GM21619 (cell line): ENCODE measurements at regions not wholly inside any gene's neighbourhood (a gene's known extent, or its start where the extent isn't known, plus 50 kb on each side); places are given as distances from the start of the nearest gene placed in this dataset.
"Not testable (repeated sequence)": the region's sequence is repeated elsewhere in the genome, so short reads cannot be mapped to it uniquely, and the experiment has no call there.

Experiments used
- ATAC-seq: cut with Tn5 transposase; IDR thresholded peaks from one replicate; pipeline ENCODE4 v1.9.1; 2021; ENCODE audit not compliant: unreplicated experiment

GRCh38 chr7:119758254-119758653, 514.7 kb upstream of the KCND2 start:
- ATAC-seq = no peak

- no peak for ATAC-seq
Observed at GRCh38 chr7:119761776-119762175, 511.2 kb upstream of the KCND2 start.

- ATAC-seq = no peak
Observed at GRCh38 chr7:119782286-119782685, 490.7 kb upstream of the KCND2 start.

- ATAC-seq = no peak
Observed at GRCh38 chr7:119783799-119784198, 489.2 kb upstream of the KCND2 start.

- ATAC-seq = no peak
Observed at GRCh38 chr7:119802147-119802546, 470.8 kb upstream of the KCND2 start.

GRCh38 chr7:119825091-119825655, 447.8 kb upstream of the KCND2 start:
- ATAC-seq = no peak

- ATAC-seq = no peak
Observed at GRCh38 chr7:119826547-119826946, 446.4 kb upstream of the KCND2 start.

- no peak for ATAC-seq
Observed at GRCh38 chr7:119838444-119838843, 434.5 kb upstream of the KCND2 start.

GRCh38 chr7:119842337-119842736, 430.6 kb upstream of the KCND2 start:
- no peak for ATAC-seq

- no peak for ATAC-seq
Observed at GRCh38 chr7:119842786-119843185, 430.2 kb upstream of the KCND2 start.

GRCh38 chr7:119861385-119861784, 411.6 kb upstream of the KCND2 start:
- ATAC-seq = no peak

GRCh38 chr7:119868387-119868786, 404.6 kb upstream of the KCND2 start:
- ATAC-seq = no peak

- no peak for ATAC-seq
Observed at GRCh38 chr7:119879835-119880234, 393.1 kb upstream of the KCND2 start.

- no peak for ATAC-seq
Observed at GRCh38 chr7:119886007-119886406, 387.0 kb upstream of the KCND2 start.

- ATAC-seq = not testable (repeated sequence)
Observed at GRCh38 chr7:119886525-119886924, 386.4 kb upstream of the KCND2 start.

GRCh38 chr7:119888251-119888650, 384.7 kb upstream of the KCND2 start:
- ATAC-seq = no peak

- no peak for ATAC-seq
Observed at GRCh38 chr7:119890631-119891030, 382.3 kb upstream of the KCND2 start.

GRCh38 chr7:119895320-119895719, 377.7 kb upstream of the KCND2 start:
- no peak for ATAC-seq

- no peak for ATAC-seq
Observed at GRCh38 chr7:119896386-119896785, 376.6 kb upstream of the KCND2 start.

GRCh38 chr7:119900996-119901672, 371.8 kb upstream of the KCND2 start:
- no peak for ATAC-seq

GRCh38 chr7:119903085-119903484, 369.9 kb upstream of the KCND2 start:
- ATAC-seq = no peak

- no peak for ATAC-seq
Observed at GRCh38 chr7:119905495-119905894, 367.5 kb upstream of the KCND2 start.

- ATAC-seq = no peak
Observed at GRCh38 chr7:119908948-119909347, 364.0 kb upstream of the KCND2 start.
